ENCODE measurements at regions not wholly inside any gene's neighbourhood (a gene's known extent, or its start where the extent isn't known, plus 50 kb on each side); places are given as distances from the start of the nearest gene placed in this dataset.

GRCh38 chr14:28949503-28949902, 182.9 kb downstream of the FOXG1 start (continued):
- TF ChIP-seq, protein P1, sequence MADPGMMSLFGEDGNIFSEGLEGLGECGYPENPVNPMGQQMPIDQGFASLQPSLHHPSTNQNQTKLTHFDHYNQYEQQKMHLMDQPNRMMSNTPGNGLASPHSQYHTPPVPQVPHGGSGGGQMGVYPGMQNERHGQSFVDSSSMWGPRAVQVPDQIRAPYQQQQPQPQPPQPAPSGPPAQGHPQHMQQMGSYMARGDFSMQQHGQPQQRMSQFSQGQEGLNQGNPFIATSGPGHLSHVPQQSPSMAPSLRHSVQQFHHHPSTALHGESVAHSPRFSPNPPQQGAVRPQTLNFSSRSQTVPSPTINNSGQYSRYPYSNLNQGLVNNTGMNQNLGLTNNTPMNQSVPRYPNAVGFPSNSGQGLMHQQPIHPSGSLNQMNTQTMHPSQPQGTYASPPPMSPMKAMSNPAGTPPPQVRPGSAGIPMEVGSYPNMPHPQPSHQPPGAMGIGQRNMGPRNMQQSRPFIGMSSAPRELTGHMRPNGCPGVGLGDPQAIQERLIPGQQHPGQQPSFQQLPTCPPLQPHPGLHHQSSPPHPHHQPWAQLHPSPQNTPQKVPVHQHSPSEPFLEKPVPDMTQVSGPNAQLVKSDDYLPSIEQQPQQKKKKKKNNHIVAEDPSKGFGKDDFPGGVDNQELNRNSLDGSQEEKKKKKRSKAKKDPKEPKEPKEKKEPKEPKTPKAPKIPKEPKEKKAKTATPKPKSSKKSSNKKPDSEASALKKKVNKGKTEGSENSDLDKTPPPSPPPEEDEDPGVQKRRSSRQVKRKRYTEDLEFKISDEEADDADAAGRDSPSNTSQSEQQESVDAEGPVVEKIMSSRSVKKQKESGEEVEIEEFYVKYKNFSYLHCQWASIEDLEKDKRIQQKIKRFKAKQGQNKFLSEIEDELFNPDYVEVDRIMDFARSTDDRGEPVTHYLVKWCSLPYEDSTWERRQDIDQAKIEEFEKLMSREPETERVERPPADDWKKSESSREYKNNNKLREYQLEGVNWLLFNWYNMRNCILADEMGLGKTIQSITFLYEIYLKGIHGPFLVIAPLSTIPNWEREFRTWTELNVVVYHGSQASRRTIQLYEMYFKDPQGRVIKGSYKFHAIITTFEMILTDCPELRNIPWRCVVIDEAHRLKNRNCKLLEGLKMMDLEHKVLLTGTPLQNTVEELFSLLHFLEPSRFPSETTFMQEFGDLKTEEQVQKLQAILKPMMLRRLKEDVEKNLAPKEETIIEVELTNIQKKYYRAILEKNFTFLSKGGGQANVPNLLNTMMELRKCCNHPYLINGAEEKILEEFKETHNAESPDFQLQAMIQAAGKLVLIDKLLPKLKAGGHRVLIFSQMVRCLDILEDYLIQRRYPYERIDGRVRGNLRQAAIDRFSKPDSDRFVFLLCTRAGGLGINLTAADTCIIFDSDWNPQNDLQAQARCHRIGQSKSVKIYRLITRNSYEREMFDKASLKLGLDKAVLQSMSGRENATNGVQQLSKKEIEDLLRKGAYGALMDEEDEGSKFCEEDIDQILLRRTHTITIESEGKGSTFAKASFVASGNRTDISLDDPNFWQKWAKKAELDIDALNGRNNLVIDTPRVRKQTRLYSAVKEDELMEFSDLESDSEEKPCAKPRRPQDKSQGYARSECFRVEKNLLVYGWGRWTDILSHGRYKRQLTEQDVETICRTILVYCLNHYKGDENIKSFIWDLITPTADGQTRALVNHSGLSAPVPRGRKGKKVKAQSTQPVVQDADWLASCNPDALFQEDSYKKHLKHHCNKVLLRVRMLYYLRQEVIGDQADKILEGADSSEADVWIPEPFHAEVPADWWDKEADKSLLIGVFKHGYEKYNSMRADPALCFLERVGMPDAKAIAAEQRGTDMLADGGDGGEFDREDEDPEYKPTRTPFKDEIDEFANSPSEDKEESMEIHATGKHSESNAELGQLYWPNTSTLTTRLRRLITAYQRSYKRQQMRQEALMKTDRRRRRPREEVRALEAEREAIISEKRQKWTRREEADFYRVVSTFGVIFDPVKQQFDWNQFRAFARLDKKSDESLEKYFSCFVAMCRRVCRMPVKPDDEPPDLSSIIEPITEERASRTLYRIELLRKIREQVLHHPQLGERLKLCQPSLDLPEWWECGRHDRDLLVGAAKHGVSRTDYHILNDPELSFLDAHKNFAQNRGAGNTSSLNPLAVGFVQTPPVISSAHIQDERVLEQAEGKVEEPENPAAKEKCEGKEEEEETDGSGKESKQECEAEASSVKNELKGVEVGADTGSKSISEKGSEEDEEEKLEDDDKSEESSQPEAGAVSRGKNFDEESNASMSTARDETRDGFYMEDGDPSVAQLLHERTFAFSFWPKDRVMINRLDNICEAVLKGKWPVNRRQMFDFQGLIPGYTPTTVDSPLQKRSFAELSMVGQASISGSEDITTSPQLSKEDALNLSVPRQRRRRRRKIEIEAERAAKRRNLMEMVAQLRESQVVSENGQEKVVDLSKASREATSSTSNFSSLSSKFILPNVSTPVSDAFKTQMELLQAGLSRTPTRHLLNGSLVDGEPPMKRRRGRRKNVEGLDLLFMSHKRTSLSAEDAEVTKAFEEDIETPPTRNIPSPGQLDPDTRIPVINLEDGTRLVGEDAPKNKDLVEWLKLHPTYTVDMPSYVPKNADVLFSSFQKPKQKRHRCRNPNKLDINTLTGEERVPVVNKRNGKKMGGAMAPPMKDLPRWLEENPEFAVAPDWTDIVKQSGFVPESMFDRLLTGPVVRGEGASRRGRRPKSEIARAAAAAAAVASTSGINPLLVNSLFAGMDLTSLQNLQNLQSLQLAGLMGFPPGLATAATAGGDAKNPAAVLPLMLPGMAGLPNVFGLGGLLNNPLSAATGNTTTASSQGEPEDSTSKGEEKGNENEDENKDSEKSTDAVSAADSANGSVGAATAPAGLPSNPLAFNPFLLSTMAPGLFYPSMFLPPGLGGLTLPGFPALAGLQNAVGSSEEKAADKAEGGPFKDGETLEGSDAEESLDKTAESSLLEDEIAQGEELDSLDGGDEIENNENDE (IDR thresholded peaks at IDR 0.05; ENCODE audit: insufficient replicate concordance, low read length): no peak
- no peak for TF ChIP-seq SRF (IDR thresholded peaks at IDR 0.05; ENCODE audit: low read depth, low read length)
- no peak for TF ChIP-seq KDM1A (IDR thresholded peaks at IDR 0.05; ENCODE audit: borderline replicate concordance, low read length)
- TF ChIP-seq PHF8 (conservative IDR thresholded peaks at IDR 0.05; ENCODE audit: low read depth, low read length): no peak
- no peak for TF ChIP-seq HDAC6 (IDR thresholded peaks at IDR 0.05; ENCODE audit: low read depth, low read length)
- TF ChIP-seq GTF2F1 (IDR thresholded peaks at IDR 0.05; ENCODE audit: borderline replicate concordance, low read depth, low read length): no peak
- TF ChIP-seq BCL11A (IDR thresholded peaks at IDR 0.05; ENCODE audit: low read depth in 2 of 2, low read length in 2 of 2): no peak
- TF ChIP-seq EGR1 (IDR thresholded peaks at IDR 0.05; ENCODE audit: borderline replicate concordance, low read depth, low read length): no peak
- TF ChIP-seq CHD1 (IDR thresholded peaks at IDR 0.05; ENCODE audit: low read depth, low read length): no peak
- no peak for TF ChIP-seq SP1 (IDR thresholded peaks at IDR 0.05; ENCODE audit: low read depth, low read length)
- TF ChIP-seq YY1 (IDR thresholded peaks at IDR 0.05; ENCODE audit: low read depth, low read length): no peak
- no peak for TF ChIP-seq TAF7 (optimal IDR thresholded peaks at IDR 0.05; ENCODE audit: borderline replicate concordance, low read depth, low read length)
